ENCODE measurements at regions not wholly inside any gene's neighbourhood (a gene's known extent, or its start where the extent isn't known, plus 50 kb on each side); places are given as distances from the start of the nearest gene placed in this dataset.

DNA sequence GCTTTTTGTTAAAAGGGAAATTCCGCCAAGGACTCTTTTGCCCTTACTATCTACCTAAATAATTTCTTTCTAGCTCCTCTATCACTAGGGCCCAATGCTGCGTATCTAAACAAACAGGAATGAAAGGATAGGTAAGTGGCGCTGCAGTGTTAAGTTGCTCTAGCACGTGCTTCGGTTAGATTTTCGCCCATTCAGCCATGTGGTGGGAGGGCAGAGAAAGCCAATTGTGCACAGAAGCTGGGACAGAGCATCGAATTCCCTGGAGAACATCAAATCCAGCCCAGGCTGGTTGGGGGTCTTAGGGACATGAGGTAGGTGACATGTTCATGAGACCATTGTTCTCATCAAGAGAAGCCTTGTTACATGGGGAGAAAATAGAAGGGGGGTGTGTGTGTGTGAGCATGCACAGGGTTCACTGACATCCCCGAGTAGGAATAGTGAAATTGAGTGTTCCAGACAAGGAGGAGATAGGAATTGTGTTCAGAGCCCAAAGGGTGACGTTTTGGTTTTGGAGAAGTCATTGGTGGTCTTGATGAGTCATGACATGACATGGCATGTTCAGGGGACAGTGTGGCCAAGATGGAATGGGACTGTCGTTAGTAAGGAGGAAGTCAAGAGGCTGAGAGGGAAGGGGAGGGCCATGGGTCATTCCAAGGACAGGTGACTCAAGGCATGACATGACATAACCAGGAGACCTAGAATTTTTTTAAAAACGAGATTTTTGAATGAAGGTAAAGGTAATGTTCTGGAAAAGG, 107.1 kb downstream of the TLR5 start:
- BruUV-seq (replicated peaks): no TSS peak
- ChIA-PET CTCF (interaction anchor here (0.6 to 1.3 kb wide), 3 partner anchors 24 to 241 kb away, joined by 3 read pairs; no protein-coding TSS in a partner anchor), POLR2A (no interaction called here)
- H2AFZ ChIP-seq (ENCODE audit: low read depth, low read length): no peak overlapping the region
- FAIRE-seq (no peak), DNase-seq (ENCODE audit: low read depth, low spot score) (no peak)
- intact Hi-C loops (cut with micrococcal nuclease) (no loop called here), dilution Hi-C loops (cut with MboI; ENCODE audit: extremely low pct_ligation_motif_present, low sequenced_read_pairs) (no loop called here)
- no peaks in the 10 kb centered on the region for H3K27me3 ChIP-seq (ENCODE audit: control insufficient read depth in 2 of 2, insufficient read depth in 2 of 2, low read length in 2 of 2)
- H3K79me2 ChIP-seq (ENCODE audit: control insufficient read depth, insufficient read depth, low read length): no peaks in the 10 kb centered on the region
- TF ChIP-seq, protein P1, sequence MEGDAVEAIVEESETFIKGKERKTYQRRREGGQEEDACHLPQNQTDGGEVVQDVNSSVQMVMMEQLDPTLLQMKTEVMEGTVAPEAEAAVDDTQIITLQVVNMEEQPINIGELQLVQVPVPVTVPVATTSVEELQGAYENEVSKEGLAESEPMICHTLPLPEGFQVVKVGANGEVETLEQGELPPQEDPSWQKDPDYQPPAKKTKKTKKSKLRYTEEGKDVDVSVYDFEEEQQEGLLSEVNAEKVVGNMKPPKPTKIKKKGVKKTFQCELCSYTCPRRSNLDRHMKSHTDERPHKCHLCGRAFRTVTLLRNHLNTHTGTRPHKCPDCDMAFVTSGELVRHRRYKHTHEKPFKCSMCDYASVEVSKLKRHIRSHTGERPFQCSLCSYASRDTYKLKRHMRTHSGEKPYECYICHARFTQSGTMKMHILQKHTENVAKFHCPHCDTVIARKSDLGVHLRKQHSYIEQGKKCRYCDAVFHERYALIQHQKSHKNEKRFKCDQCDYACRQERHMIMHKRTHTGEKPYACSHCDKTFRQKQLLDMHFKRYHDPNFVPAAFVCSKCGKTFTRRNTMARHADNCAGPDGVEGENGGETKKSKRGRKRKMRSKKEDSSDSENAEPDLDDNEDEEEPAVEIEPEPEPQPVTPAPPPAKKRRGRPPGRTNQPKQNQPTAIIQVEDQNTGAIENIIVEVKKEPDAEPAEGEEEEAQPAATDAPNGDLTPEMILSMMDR (IDR thresholded peaks at IDR 0.05; ENCODE audit: extremely low read depth in 1 of 2, insufficient read depth in 1 of 2, low read depth in 1 of 2, low read length in 2 of 2): no peak
- TF ChIP-seq POLR2A (IDR thresholded peaks at IDR 0.05; ENCODE audit: low read depth, low read length) (no peak), EZH2 (IDR thresholded peaks at IDR 0.05; ENCODE audit: borderline replicate concordance, low read depth, low read length, severe bottlenecking) (no peak), JUN (IDR thresholded peaks at IDR 0.05; ENCODE audit: borderline replicate concordance, insufficient read depth, insufficient read length, low read depth) (peak; percentile 14), FOS (IDR thresholded peaks at IDR 0.05; ENCODE audit: borderline replicate concordance, insufficient read depth, low read length) (no peak), POLR2AphosphoS5 (IDR thresholded peaks at IDR 0.05; ENCODE audit: insufficient read depth, low read depth, low read length) (no peak)
- H3K4me2 ChIP-seq (ENCODE audit: insufficient read depth, low read length): no peak overlapping the region
- no peak overlapping the region for H3K9ac ChIP-seq (replicated peaks; ENCODE audit: extremely low read depth, insufficient read depth, low read length)
- no peak overlapping the region for H3K4me3 ChIP-seq (replicated peaks in 1 of 3; ENCODE audit: insufficient read depth in 1 of 3, low read depth in 1 of 3, low read length in 3 of 3)
- H3K9me3 ChIP-seq (replicated peaks; ENCODE audit: control insufficient read depth, insufficient read depth, low read length): no peaks in the 10 kb centered on the region
- no peaks in the 10 kb centered on the region for H3K36me3 ChIP-seq (ENCODE audit: control insufficient read depth in 2 of 2, extremely low read depth in 1 of 2, insufficient read depth in 2 of 2, low read length in 2 of 2)
- H3K27ac ChIP-seq (ENCODE audit: insufficient read depth, low read depth, low read length): no peak overlapping the region
- H3K4me1 ChIP-seq (ENCODE audit: control insufficient read depth, extremely low read depth, insufficient read depth, low read length): no peaks in the 10 kb centered on the region
- H4K20me1 ChIP-seq (replicated peaks; ENCODE audit: control insufficient read depth, extremely low read depth, insufficient read depth, low read length): no peaks in the 10 kb centered on the region
- no peaks in the 10 kb centered on the region for H3K9me1 ChIP-seq (replicated peaks; ENCODE audit: control insufficient read depth, extremely low read depth, insufficient read depth, low read length)
